ENCODE measurements at regions not wholly inside any gene's neighbourhood (a gene's known extent, or its start where the extent isn't known, plus 50 kb on each side); places are given as distances from the start of the nearest gene placed in this dataset.

DNA sequence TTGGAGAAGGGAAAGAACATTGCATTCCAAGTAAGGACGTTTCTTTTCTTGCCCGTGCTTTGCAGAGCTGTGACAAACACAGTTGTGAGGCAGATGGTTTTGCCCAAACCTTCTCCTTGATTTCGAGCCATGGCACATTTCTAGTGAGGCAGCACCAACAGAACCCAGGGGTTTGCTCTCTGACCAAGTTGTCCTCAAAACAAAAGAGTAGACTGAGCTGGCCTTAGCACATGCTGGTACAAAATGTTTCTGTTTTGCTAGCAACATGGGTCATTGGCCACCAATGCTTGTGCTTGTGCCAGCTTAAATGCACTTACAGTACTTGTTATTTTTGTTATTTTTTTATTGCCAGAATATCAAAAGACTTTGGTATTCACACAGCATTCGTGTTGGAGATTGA, 328.8 kb downstream of the GADD45G start:
- H3K27me3 Mint-ChIP-seq, result peaks cover 58% of the 10 kb centered on the region
- H3K4me1 Mint-ChIP-seq, result peaks cover 5% of the 10 kb centered on the region
- ATAC-seq (no peak), DNase-seq (no peak)
- H3K27ac Mint-ChIP-seq, result no peak overlapping the region
- no peak overlapping the region for H3K4me3 Mint-ChIP-seq
- peaks cover 6% of the 10 kb centered on the region for H3K36me3 Mint-ChIP-seq (ENCODE audit: low read depth)
- H3K9me3 ChIP-seq (ENCODE audit: control insufficient read depth, low read length, poor library complexity, severe bottlenecking), result no peaks in the 10 kb centered on the region

- Mint-ChIP-seq H3K27ac (no peak overlapping the region), H3K4me3 (no peak overlapping the region), H3K27me3 (peaks cover 74% of the 10 kb centered on the region), H3K36me3 (ENCODE audit: low read depth) (peaks cover 6% of the 10 kb centered on the region), H3K4me1 (peaks cover 5% of the 10 kb centered on the region)
- no peaks in the 10 kb centered on the region for H3K9me3 ChIP-seq (ENCODE audit: control insufficient read depth, low read length, poor library complexity, severe bottlenecking)
- no peak for ATAC-seq
- no peak for DNase-seq
Measured at GRCh38 chr9:89935115-89935514, 330.3 kb downstream of the GADD45G start.

DNA sequence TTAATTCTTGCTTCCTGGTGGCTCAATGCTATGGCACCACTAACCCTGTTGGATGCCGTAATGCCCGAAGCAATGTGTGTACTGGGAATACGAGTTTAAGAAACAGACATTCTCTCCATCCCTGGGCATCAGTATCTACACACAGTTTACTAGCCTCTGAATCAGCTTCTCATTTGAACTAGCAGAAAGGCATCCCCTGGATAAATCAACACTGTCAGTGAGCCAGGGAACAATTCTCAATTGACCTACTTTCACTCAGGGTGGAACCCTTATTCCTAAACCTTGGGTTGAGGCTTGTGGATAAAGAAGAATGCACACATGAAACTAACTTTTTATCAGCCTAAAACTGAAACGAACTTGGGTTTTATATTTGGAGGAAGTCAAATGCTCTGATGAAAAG, 331.0 kb downstream of the GADD45G start:
- no peaks in the 10 kb centered on the region for H3K9me3 ChIP-seq (ENCODE audit: control insufficient read depth, low read length, poor library complexity, severe bottlenecking)
- H3K4me3 Mint-ChIP-seq, result no peak overlapping the region
- peaks cover 6% of the 10 kb centered on the region for H3K36me3 Mint-ChIP-seq (ENCODE audit: low read depth)
- peaks cover 72% of the 10 kb centered on the region for H3K27me3 Mint-ChIP-seq
- no peak for DNase-seq
- H3K27ac Mint-ChIP-seq, result no peak overlapping the region
- H3K4me1 Mint-ChIP-seq, result no peaks in the 10 kb centered on the region
- no peak for ATAC-seq

- H3K4me1 Mint-ChIP-seq, result no peaks in the 10 kb centered on the region
- no peaks in the 10 kb centered on the region for H3K9me3 ChIP-seq (ENCODE audit: control insufficient read depth, low read length, poor library complexity, severe bottlenecking)
- DNase-seq (no peak), ATAC-seq (no peak)
- no peak overlapping the region for H3K27ac Mint-ChIP-seq
- no peak overlapping the region for H3K4me3 Mint-ChIP-seq
- H3K27me3 Mint-ChIP-seq, result peaks cover 72% of the 10 kb centered on the region
- H3K36me3 Mint-ChIP-seq (ENCODE audit: low read depth), result peaks cover 11% of the 10 kb centered on the region
Measured at GRCh38 chr9:89937051-89937450, 332.2 kb downstream of the GADD45G start.

- H3K4me1 Mint-ChIP-seq, result no peaks in the 10 kb centered on the region
- ATAC-seq (no peak), DNase-seq (no peak)
- H3K9me3 ChIP-seq (ENCODE audit: control insufficient read depth, low read length, poor library complexity, severe bottlenecking), result no peaks in the 10 kb centered on the region
- H3K27me3 Mint-ChIP-seq, result peaks cover 78% of the 10 kb centered on the region
- H3K36me3 Mint-ChIP-seq (ENCODE audit: low read depth), result peaks cover 9% of the 10 kb centered on the region
- no peak overlapping the region for H3K4me3 Mint-ChIP-seq
- H3K27ac Mint-ChIP-seq, result no peak overlapping the region
Measured at GRCh38 chr9:89939181-89939580, 334.4 kb downstream of the GADD45G start.

- no peak overlapping the region for H3K4me3 Mint-ChIP-seq
- ATAC-seq (no peak), DNase-seq (no peak)
- no peaks in the 10 kb centered on the region for H3K4me1 Mint-ChIP-seq
- H3K36me3 Mint-ChIP-seq (ENCODE audit: low read depth), result peaks cover 9% of the 10 kb centered on the region
- no peak overlapping the region for H3K27ac Mint-ChIP-seq
- H3K9me3 ChIP-seq (ENCODE audit: control insufficient read depth, low read length, poor library complexity, severe bottlenecking), result no peaks in the 10 kb centered on the region
- peaks cover 78% of the 10 kb centered on the region for H3K27me3 Mint-ChIP-seq
Measured at GRCh38 chr9:89939626-89940292, 334.9 kb downstream of the GADD45G start.

GRCh38 chr9:89940625-89941024, 335.8 kb downstream of the GADD45G start:
- ATAC-seq, result no peak
- Mint-ChIP-seq H3K4me3 (no peak overlapping the region), H3K27me3 (peaks cover 70% of the 10 kb centered on the region), H3K4me1 (no peaks in the 10 kb centered on the region), H3K27ac (no peak overlapping the region), H3K36me3 (ENCODE audit: low read depth) (peaks cover 9% of the 10 kb centered on the region)
- no peak for DNase-seq
- no peaks in the 10 kb centered on the region for H3K9me3 ChIP-seq (ENCODE audit: control insufficient read depth, low read length, poor library complexity, severe bottlenecking)

GRCh38 chr9:89941875-89942274, 337.1 kb downstream of the GADD45G start:
- no peak overlapping the region for H3K4me3 Mint-ChIP-seq
- H3K27ac Mint-ChIP-seq, result no peak overlapping the region
- H3K4me1 Mint-ChIP-seq, result no peaks in the 10 kb centered on the region
- peaks cover 70% of the 10 kb centered on the region for H3K27me3 Mint-ChIP-seq
- ATAC-seq, result no peak
- H3K36me3 Mint-ChIP-seq (ENCODE audit: low read depth), result peaks cover 7% of the 10 kb centered on the region
- no peaks in the 10 kb centered on the region for H3K9me3 ChIP-seq (ENCODE audit: control insufficient read depth, low read length, poor library complexity, severe bottlenecking)
- DNase-seq, result no peak

GRCh38 chr9:89942643-89943042, 337.8 kb downstream of the GADD45G start:
- H3K9me3 ChIP-seq (ENCODE audit: control insufficient read depth, low read length, poor library complexity, severe bottlenecking), result no peaks in the 10 kb centered on the region
- ATAC-seq (no peak), DNase-seq (no peak)
- peaks cover 66% of the 10 kb centered on the region for H3K27me3 Mint-ChIP-seq
- no peak overlapping the region for H3K4me3 Mint-ChIP-seq
- H3K27ac Mint-ChIP-seq, result no peak overlapping the region
- peaks cover 7% of the 10 kb centered on the region for H3K36me3 Mint-ChIP-seq (ENCODE audit: low read depth)
- no peaks in the 10 kb centered on the region for H3K4me1 Mint-ChIP-seq

- no peak overlapping the region for H3K27ac Mint-ChIP-seq
- H3K4me3 Mint-ChIP-seq, result no peak overlapping the region
- peaks cover 7% of the 10 kb centered on the region for H3K36me3 Mint-ChIP-seq (ENCODE audit: low read depth)
- no peaks in the 10 kb centered on the region for H3K4me1 Mint-ChIP-seq
- no peak for DNase-seq
- peaks cover 66% of the 10 kb centered on the region for H3K27me3 Mint-ChIP-seq
- ATAC-seq, result no peak
- no peaks in the 10 kb centered on the region for H3K9me3 ChIP-seq (ENCODE audit: control insufficient read depth, low read length, poor library complexity, severe bottlenecking)
Measured at GRCh38 chr9:89943309-89943708, 338.5 kb downstream of the GADD45G start.

DNA sequence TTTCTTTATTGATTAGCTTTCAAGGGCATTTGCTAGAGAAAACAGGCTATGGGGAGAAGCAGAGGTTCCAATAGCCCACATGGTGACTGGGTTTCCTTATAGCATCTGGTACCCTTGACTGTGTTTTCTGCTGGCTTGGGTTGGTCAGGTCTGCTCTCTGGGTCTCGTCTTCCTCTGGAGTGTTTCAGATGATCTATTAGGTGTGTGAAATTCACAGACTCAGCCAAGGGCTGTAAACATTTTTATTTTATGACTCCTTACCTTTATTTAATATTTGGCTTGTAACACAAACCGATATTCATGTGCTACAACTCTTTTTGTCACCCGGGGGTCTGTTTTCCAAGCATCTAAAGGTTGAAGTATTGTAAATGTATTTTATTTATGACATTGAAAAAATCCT, 338.9 kb downstream of the GADD45G start:
- Mint-ChIP-seq H3K27ac (no peak overlapping the region), H3K4me1 (no peaks in the 10 kb centered on the region), H3K4me3 (no peak overlapping the region), H3K36me3 (ENCODE audit: low read depth) (peaks cover 7% of the 10 kb centered on the region), H3K27me3 (peaks cover 63% of the 10 kb centered on the region)
- H3K9me3 ChIP-seq (ENCODE audit: control insufficient read depth, low read length, poor library complexity, severe bottlenecking), result no peaks in the 10 kb centered on the region
- ATAC-seq (no peak), DNase-seq (no peak)

DNA sequence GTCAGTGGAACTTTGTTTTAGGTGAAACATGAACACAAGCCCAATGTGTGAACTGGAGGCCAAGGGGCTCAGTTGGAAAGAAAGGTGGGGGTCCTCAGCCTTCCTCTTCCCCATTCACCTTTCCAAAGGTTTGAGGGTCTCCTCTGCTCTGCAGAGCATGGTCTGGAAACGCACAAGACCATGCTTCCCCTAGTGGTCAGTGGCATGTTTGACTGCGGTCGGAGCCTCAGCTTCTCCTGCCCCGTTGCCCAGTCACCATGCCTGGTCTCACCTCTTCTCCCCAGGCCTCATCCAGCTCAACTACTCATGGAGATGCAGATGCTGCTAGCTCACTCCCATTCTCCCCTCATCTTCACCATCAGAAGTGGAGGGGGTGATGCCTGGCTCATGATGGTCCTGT, 340.3 kb downstream of the GADD45G start:
- Mint-ChIP-seq H3K4me3 (no peak overlapping the region), H3K27me3 (peaks cover 49% of the 10 kb centered on the region), H3K36me3 (ENCODE audit: low read depth) (peaks cover 7% of the 10 kb centered on the region), H3K27ac (no peak overlapping the region), H3K4me1 (no peaks in the 10 kb centered on the region)
- no peaks in the 10 kb centered on the region for H3K9me3 ChIP-seq (ENCODE audit: control insufficient read depth, low read length, poor library complexity, severe bottlenecking)
- ATAC-seq (no peak), DNase-seq (no peak)

GRCh38 chr9:89946741-89947140, 341.9 kb downstream of the GADD45G start:
- no peak for ATAC-seq
- H3K27me3 Mint-ChIP-seq, result peaks cover 37% of the 10 kb centered on the region
- no peaks in the 10 kb centered on the region for H3K9me3 ChIP-seq (ENCODE audit: control insufficient read depth, low read length, poor library complexity, severe bottlenecking)
- peaks cover 2% of the 10 kb centered on the region for H3K36me3 Mint-ChIP-seq (ENCODE audit: low read depth)
- no peak overlapping the region for H3K27ac Mint-ChIP-seq
- no peaks in the 10 kb centered on the region for H3K4me1 Mint-ChIP-seq
- no peak for DNase-seq
- H3K4me3 Mint-ChIP-seq, result no peak overlapping the region

- H3K4me1 Mint-ChIP-seq, result peaks cover 3% of the 10 kb centered on the region
- no peak overlapping the region for H3K27ac Mint-ChIP-seq
- DNase-seq (no peak), ATAC-seq (no peak)
- peaks cover 3% of the 10 kb centered on the region for H3K36me3 Mint-ChIP-seq (ENCODE audit: low read depth)
- peaks cover 15% of the 10 kb centered on the region for H3K27me3 Mint-ChIP-seq
- no peaks in the 10 kb centered on the region for H3K9me3 ChIP-seq (ENCODE audit: control insufficient read depth, low read length, poor library complexity, severe bottlenecking)
- H3K4me3 Mint-ChIP-seq, result no peak overlapping the region
Measured at GRCh38 chr9:89949111-89949510, 344.3 kb downstream of the GADD45G start.
